ENCODE measurements at regions not wholly inside any gene's neighbourhood (a gene's known extent, or its start where the extent isn't known, plus 50 kb on each side); places are given as distances from the start of the nearest gene placed in this dataset.

- TF ChIP-seq EZH2 (IDR thresholded peaks at IDR 0.05; ENCODE audit: borderline replicate concordance, low read length) (no peak), CTCF (conservative IDR thresholded peaks at IDR 0.05 in 1 of 2, IDR thresholded peaks at IDR 0.05 in 1 of 2; ENCODE audit: extremely low read depth in 1 of 2, insufficient read depth in 1 of 2, low read depth in 1 of 2, low read length in 2 of 2) (no peak)
Measured at GRCh38 chr4:134677209-134677814, 475.7 kb upstream of the PABPC4L start.

All from mammary epithelial cell (primary cell).